Muscle layer of duodenum (tissue), 2 donors: ENCODE measurements at regions not wholly inside any gene's neighbourhood (a gene's known extent, or its start where the extent isn't known, plus 50 kb on each side); places are given as distances from the start of the nearest gene placed in this dataset.

ENCODE experiments used
- H3K27ac ChIP-seq: one replicate; pipeline ENCODE4 v1.7.0; 2013; ENCODE audit warnings: mild to moderate bottlenecking, low read length
- H3K27me3 ChIP-seq: one replicate; pipeline ENCODE4 v1.7.0; 2013; ENCODE audit warnings: low read depth, mild to moderate bottlenecking, control low read depth, low read length
- H3K36me3 ChIP-seq, 2 donors: one replicate each; pipeline ENCODE4 v1.7.0; 2013; ENCODE audit warnings: low read length in 2 of 2, control low read depth in 1 of 2, mild to moderate bottlenecking in 1 of 2; ENCODE audit not compliant: insufficient read depth in 2 of 2, control insufficient read depth in 1 of 2
- H3K4me1 ChIP-seq, 2 donors: one replicate each; pipeline ENCODE4 v1.7.0; 2013; ENCODE audit warnings: low read length in 2 of 2, mild to moderate bottlenecking in 2 of 2, control low read depth in 1 of 2, moderate library complexity in 1 of 2; ENCODE audit not compliant: insufficient read depth in 2 of 2, control insufficient read depth in 1 of 2
- H3K4me3 ChIP-seq, 2 donors: one replicate each; pipeline ENCODE4 v1.7.0; 2013; ENCODE audit warnings: low read length in 2 of 2, low read depth in 1 of 2, mild to moderate bottlenecking in 1 of 2
- H3K9me3 ChIP-seq, 2 donors: one replicate each; pipeline ENCODE4 v1.7.0; 2013; ENCODE audit warnings: low read length in 2 of 2, control low read depth in 1 of 2, mild to moderate bottlenecking in 1 of 2; ENCODE audit not compliant: control insufficient read depth in 1 of 2
- donor health status: healthy.

DNA sequence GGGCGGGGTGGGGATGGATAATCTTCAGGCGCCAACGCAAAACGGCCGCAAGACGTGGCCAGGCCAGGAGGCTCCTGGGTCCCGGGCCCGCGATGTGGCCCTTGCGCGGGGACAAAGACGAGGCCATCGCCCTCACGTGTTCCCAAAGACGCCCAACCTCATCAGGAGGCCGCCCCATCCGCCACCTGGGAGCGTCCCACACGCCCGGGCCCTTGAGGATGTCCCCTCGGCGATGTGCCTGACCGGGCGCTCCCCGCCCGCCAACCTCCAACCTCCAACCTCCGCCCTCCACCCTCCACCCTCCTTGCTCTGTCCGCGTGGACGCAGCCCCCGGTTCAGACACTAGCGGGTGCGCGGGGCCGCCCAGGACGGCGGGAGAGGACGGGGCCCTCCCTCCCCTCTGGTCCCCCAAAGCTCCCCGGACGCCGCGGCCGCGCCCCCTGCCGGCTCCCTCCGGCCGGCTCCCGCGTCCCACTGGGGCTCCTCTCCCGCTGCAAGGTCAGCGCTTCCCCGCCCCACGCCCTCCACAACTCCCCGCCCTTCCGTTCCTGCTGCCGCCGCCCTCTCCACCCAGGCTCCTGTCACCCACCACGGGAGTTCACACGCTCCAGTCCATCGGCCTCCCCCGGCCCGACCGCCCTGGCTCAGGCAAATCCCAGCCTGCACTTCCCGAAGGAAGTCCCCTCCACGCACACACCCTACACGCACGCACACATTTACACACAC is 250.8 kb upstream of the RPL38 start:
- no peak overlapping the region for H3K27ac ChIP-seq
- H3K27me3 ChIP-seq, result peaks cover 16% of the 10 kb centered on the region

DNA sequence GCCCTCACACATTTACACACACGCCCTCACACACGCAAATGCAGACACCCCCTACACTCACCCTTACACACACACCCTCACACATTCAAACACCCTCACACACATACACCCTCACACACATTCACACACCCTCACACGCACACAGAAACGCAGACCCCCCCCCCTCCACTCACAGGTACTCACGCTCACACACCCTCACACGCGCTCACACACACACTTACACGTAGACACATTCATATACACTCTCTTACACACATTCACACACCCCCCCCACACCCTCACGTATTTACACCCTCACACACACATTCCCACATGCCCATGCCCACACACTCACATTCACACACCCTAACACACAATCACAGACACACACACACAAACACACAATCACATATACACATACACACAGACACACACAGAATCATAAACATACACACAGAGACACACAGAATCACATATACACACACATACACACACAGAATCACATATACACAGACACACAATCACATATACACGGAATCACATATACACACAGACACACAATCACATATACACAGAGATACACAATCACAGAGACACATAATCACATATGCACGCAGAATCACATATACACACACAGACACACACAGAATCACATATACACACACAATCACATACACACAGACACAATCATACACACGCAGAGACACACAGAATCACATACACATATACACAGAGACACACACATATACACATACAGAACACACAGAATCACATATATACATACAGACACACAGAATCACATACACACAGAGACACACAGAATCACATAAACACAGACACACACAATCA is 250.1 kb upstream of the RPL38 start:
- peaks cover 0 to 16% of the 10 kb centered on the region in 2 donors for H3K4me1 ChIP-seq

More for the DNA sequence above, 250.8 kb upstream of the RPL38 start:
- Histone ChIP-seq H3K4me3 (peak overlapping the region in 1 of 2 donors; percentile 62), H3K36me3 (no peaks in the 10 kb centered on the region), H3K9me3 (no peaks in the 10 kb centered on the region), H3K4me1 (peaks cover 0 to 16% of the 10 kb centered on the region in 2 donors)

GRCh38 chr17:73954951-73955350 is 248.5 kb upstream of the RPL38 start:
- H3K36me3 ChIP-seq, result no peaks in the 10 kb centered on the region
- no peak overlapping the region for H3K4me3 ChIP-seq
- H3K9me3 ChIP-seq, result no peaks in the 10 kb centered on the region
- H3K27ac ChIP-seq, result no peak overlapping the region
- peaks cover 0 to 16% of the 10 kb centered on the region in 2 donors for H3K4me1 ChIP-seq
- H3K27me3 ChIP-seq, result peaks cover 16% of the 10 kb centered on the region

More for the DNA sequence above, 250.1 kb upstream of the RPL38 start:
- Histone ChIP-seq H3K9me3 (no peaks in the 10 kb centered on the region), H3K4me3 (peak overlapping the region in 1 of 2 donors; percentile 62), H3K27ac (no peak overlapping the region), H3K27me3 (peaks cover 16% of the 10 kb centered on the region), H3K36me3 (no peaks in the 10 kb centered on the region)

- no peak overlapping the region for H3K27ac ChIP-seq
- peaks cover 0 to 16% of the 10 kb centered on the region in 2 donors for H3K4me1 ChIP-seq
- peaks cover 16% of the 10 kb centered on the region for H3K27me3 ChIP-seq
- H3K4me3 ChIP-seq, result no peak overlapping the region
- no peaks in the 10 kb centered on the region for H3K36me3 ChIP-seq
- H3K9me3 ChIP-seq, result no peaks in the 10 kb centered on the region
Observed at GRCh38 chr17:73955616-73956015, 247.9 kb upstream of the RPL38 start.

DNA sequence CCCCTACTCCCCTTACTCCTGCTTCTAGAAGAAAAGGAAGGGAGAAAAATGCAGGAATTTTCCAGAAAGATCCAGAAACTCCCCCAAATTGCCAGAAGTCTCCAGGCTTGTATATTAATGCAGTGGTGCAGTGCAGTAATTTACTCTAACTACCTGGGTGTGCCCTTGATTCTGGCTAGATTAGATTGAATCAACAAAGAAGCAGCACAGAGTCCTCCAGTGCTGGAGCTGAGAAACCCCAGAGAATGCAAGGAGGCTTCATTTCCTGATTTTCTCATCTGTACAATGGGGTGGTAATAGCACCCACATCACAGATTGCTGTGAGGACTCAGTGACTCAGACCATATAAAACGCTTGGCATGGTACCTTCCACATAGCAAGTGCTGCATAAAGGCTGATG is 247.3 kb upstream of the RPL38 start:
- no peak overlapping the region for H3K27ac ChIP-seq

GRCh38 chr17:73956595-73957465 is 246.6 kb upstream of the RPL38 start:
- H3K4me1 ChIP-seq, result peaks cover 0 to 14% of the 10 kb centered on the region in 2 donors
- H3K36me3 ChIP-seq, result no peaks in the 10 kb centered on the region
- H3K4me3 ChIP-seq, result no peak overlapping the region
- H3K27ac ChIP-seq, result no peak overlapping the region
- peaks cover 15% of the 10 kb centered on the region for H3K27me3 ChIP-seq
- no peaks in the 10 kb centered on the region for H3K9me3 ChIP-seq

More for the DNA sequence above, 247.3 kb upstream of the RPL38 start:
- H3K36me3 ChIP-seq, result no peaks in the 10 kb centered on the region
- H3K4me1 ChIP-seq, result peaks cover 0 to 16% of the 10 kb centered on the region in 2 donors
- H3K4me3 ChIP-seq, result no peak overlapping the region
- H3K27me3 ChIP-seq, result peaks cover 16% of the 10 kb centered on the region
- H3K9me3 ChIP-seq, result no peaks in the 10 kb centered on the region

GRCh38 chr17:73957564-73957963 is 245.9 kb upstream of the RPL38 start:
- no peaks in the 10 kb centered on the region for H3K9me3 ChIP-seq
- peaks cover 0 to 7% of the 10 kb centered on the region in 2 donors for H3K4me1 ChIP-seq
- no peak overlapping the region for H3K27ac ChIP-seq
- no peak overlapping the region for H3K4me3 ChIP-seq
- no peaks in the 10 kb centered on the region for H3K36me3 ChIP-seq
- H3K27me3 ChIP-seq, result peaks cover 11% of the 10 kb centered on the region

DNA sequence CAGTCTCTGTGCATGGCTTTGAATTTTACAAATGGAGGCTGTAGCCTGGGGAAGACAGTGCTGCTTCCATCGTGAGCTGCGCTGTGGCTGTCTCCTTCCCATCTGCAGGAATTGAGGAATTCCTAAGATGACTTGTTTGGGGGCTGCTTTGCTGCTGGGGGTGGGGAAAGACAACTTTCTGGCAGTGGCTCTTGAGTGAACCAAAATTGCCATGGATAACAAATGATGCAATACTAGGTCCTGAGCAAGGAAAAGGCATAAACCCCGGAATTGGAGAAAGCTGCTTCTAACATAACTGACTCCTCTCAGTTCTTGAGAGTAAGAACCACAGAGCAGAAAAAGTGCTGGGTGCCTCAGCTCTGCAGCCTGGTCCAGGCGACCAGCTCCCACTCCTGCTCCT is 245.0 kb upstream of the RPL38 start:
- Histone ChIP-seq H3K27me3 (peaks cover 6% of the 10 kb centered on the region), H3K36me3 (no peaks in the 10 kb centered on the region), H3K27ac (no peak overlapping the region), H3K4me1 (no peaks in the 10 kb centered on the region), H3K9me3 (no peaks in the 10 kb centered on the region), H3K4me3 (no peak overlapping the region)

DNA sequence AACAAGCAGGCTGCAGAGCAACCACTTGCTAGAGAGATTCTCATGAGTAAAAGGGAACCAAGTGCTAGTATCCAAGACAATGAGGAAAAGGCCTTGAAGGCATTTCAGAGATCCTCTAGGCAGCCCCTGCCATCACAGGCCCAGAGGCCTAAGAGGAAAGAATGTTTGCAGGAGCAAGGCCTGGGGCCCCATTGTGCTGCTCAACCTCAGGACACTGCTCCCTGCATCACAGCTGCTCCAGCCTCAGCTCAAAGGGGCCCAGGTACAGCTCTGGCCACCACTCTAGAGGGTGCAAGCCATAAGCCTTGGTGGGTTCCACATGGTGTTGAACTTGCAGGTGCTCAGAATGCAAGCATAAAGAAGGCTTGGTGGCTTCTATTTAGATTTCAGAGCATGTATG is 243.0 kb upstream of the RPL38 start:
- H3K27ac ChIP-seq, result no peak overlapping the region
- no peaks in the 10 kb centered on the region for H3K9me3 ChIP-seq
- no peaks in the 10 kb centered on the region for H3K27me3 ChIP-seq
- H3K4me1 ChIP-seq, result no peaks in the 10 kb centered on the region
- no peaks in the 10 kb centered on the region for H3K36me3 ChIP-seq
- H3K4me3 ChIP-seq, result no peak overlapping the region

DNA sequence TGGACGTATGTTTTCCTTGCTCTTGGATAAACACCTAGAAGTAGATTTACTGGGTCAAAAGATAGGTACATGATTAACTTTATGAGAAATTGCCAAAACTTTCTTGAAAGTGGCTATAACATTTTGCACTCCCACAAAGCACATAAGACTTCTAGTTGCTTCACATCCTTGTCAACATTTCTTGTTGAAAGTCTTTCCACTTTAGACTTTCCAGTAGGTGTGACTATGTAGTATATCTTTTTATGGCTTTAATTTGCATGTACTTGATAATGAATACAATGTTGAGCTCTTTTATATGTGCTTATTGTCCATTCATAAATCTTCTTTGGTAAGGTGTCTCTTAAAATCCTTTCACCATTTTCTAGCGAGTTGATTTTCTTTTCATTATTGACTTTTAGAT is 241.2 kb upstream of the RPL38 start:
- Histone ChIP-seq H3K4me3 (no peak overlapping the region), H3K9me3 (peaks cover 0 to 3% of the 10 kb centered on the region in 2 donors), H3K4me1 (no peaks in the 10 kb centered on the region), H3K36me3 (no peaks in the 10 kb centered on the region), H3K27ac (no peak overlapping the region), H3K27me3 (no peaks in the 10 kb centered on the region)

DNA sequence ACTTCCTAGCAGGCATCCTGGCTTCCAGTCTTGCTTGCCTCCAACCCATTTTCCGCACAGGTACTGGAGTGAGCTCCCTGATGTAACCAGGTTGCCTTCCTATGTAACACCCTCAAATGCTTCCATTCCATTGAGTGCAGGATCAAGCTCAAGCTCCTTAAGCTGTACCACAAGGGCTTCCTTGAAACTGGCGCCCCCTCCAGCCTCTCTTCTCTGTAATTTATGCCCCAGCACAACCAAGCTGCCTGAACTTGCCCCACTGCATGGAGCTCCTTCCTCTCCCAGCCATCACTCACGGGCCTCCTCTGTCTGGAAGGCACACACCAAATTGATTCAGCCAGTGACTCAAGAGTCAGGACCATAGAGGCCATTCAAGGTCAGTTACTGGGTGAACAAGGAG is 234.8 kb upstream of the RPL38 start:
- no peaks in the 10 kb centered on the region for H3K27me3 ChIP-seq
- H3K4me1 ChIP-seq, result no peaks in the 10 kb centered on the region

More for the DNA sequence above, 234.8 kb upstream of the RPL38 start:
- no peak overlapping the region for H3K4me3 ChIP-seq
- peaks cover 0 to 3% of the 10 kb centered on the region in 2 donors for H3K9me3 ChIP-seq
- no peak overlapping the region for H3K27ac ChIP-seq
- H3K36me3 ChIP-seq, result no peaks in the 10 kb centered on the region
